Heart left ventricle (tissue), 13 donors: ENCODE measurements at regions not wholly inside any gene's neighbourhood (a gene's known extent, or its start where the extent isn't known, plus 50 kb on each side); places are given as distances from the start of the nearest gene placed in this dataset.

Experiments
- CTCF ChIP-seq, 12 donors: fragments of 200-600 bp; sonication (generic) in 4 of 12; IDR thresholded peaks; one replicate each; pipeline versions ENCODE4 v1.5.0 to v1.8.0; 2018 to 2022; ENCODE audit warnings: antibody characterized with exemption in 12 of 12, mild to moderate bottlenecking in 5 of 12
- POLR2A ChIP-seq, 2 donors: fragments of 450-650 bp; IDR thresholded peaks; one replicate each; pipeline ENCODE4 v1.6.1; 2017; ENCODE audit warnings: antibody characterized with exemption in 2 of 2, mild to moderate bottlenecking in 2 of 2, moderate library complexity in 2 of 2
- donor health status: ischemic (EF 13 %, LVEDD 7.1; RV severe dilation, severe dysfunction).
- donor health status: DM: no; HTN: yes; CAD: no.
- donor health status: DM: no; HTN: no; CAD: no.
- donor health status: ischemic (EF 25% LVEDD 6.9; RV normal size, moderate dysfunction).
- donor health status: ischemic (EF 25% LVEDD 5.7; RV mildly dilated, moderate dysfunction).
- donor health status: ischemic (EF 35%, LVEDD 5.7; RV mildly dilated, moderate dysfunction).
- donor health status: nonischemic (EF 11% LVEDD 7.7; RV severe dilation, severe dysfunction).
- donor health status: DM: yes; HTN: yes; CAD: no.
- donor health status: PGD.
- donor health status: ischemic (EF 29% LVEDD 5.4; RV normal size, mild dysfunction).
- donor health status: nonischemic (EF 23%, LVEDD 6.1; RV moderate dilation, normal function).

DNA sequence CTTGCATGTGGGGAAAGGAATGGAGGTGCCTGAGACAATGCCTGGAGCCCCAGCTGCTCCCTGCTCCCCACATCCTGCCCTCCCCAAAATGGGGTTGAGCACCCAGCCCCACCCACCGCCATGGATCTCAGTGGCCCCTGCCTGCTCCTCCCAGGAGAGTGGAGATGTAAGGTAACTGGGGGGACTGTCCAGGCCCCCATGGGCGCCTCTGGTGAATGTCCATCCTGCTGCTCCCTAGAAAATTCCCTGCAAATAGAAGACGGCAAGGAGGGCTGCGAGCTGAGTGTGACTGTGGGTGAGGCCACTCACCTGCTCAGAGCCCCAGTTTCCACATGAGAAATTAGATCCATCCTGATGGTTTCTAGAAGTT, 101.6 kb downstream of the RAMP3 start:
- TF ChIP-seq POLR2A (IDR thresholded peaks at IDR 0.05) (no peak), CTCF (IDR thresholded peaks at IDR 0.05) (no peak)
